Keratinocyte (primary cell): ENCODE measurements at regions not wholly inside any gene's neighbourhood (a gene's known extent, or its start where the extent isn't known, plus 50 kb on each side); places are given as distances from the start of the nearest gene placed in this dataset.

Experiments used
- DNase-seq: peaks from one replicate; pipeline ENCODE4 v3.0.0-alpha.2; 2011; ENCODE audit warnings: low read depth, missing footprints, low spot score
- FAIRE-seq: peaks from 2 replicates; lab custom pipeline; 2011; peaks lifted over from hg19 to GRCh38; lab: Jason Lieb, UNC
- H2AFZ ChIP-seq: 2 replicates; pipeline ENCODE4 v1.6.0; 2012; ENCODE audit warnings: low read length, control low read depth, inconsistent platforms; ENCODE audit not compliant: control insufficient read depth
- H3K27ac ChIP-seq: 2 replicates; pipeline ENCODE4 v1.5.1; 2011; ENCODE audit warnings: low read length; ENCODE audit not compliant: control insufficient read depth, insufficient read depth
- H3K27me3 ChIP-seq: 3 replicates; pipeline ENCODE4 v1.6.0; 2011; ENCODE audit warnings: low read length; ENCODE audit not compliant: control insufficient read depth, insufficient read depth; ENCODE audit errors: extremely low read depth
- H3K36me3 ChIP-seq, 2 experiments: 2 replicates in 1 of 2; 3 replicates in 1 of 2; pipeline ENCODE4 v1.5.1; 2011; ENCODE audit warnings: low read length in 2 of 2, mild to moderate bottlenecking in 1 of 2; ENCODE audit not compliant: control insufficient read depth in 2 of 2, insufficient read depth in 2 of 2; ENCODE audit errors: extremely low read depth in 1 of 2
- H3K4me1 ChIP-seq: 3 replicates; pipeline ENCODE4 v1.5.1; 2011; ENCODE audit warnings: low read length; ENCODE audit not compliant: control insufficient read depth, insufficient read depth; ENCODE audit errors: extremely low read depth
- H3K4me2 ChIP-seq: 3 replicates; pipeline ENCODE4 v1.6.0; 2011; ENCODE audit warnings: low read depth, low read length; ENCODE audit not compliant: control insufficient read depth, insufficient read depth; ENCODE audit errors: extremely low read depth
- H3K4me3 ChIP-seq, 3 experiments: fragments of 200-600 bp in 1 of 3; sonication (generic) in 1 of 3; 2 replicates in 2 of 3; 3 replicates in 1 of 3; pipeline ENCODE4 v1.5.1; 2011 to 2016; ENCODE audit warnings: low read length in 3 of 3, mild to moderate bottlenecking in 3 of 3, control low read depth in 2 of 3, inconsistent platforms in 1 of 3, low read depth in 1 of 3, mixed read lengths in 1 of 3, mixed run types in 1 of 3, moderate library complexity in 1 of 3; ENCODE audit not compliant: control insufficient read depth in 2 of 3, insufficient read depth in 2 of 3; ENCODE audit errors: extremely low read depth in 1 of 3
- H3K79me2 ChIP-seq: 2 replicates; pipeline ENCODE4 v1.6.0; 2012; ENCODE audit warnings: low read length; ENCODE audit not compliant: control insufficient read depth, insufficient read depth
- H3K9ac ChIP-seq: 3 replicates; pipeline ENCODE4 v1.6.0; 2011; ENCODE audit warnings: low read length; ENCODE audit not compliant: control insufficient read depth, insufficient read depth; ENCODE audit errors: extremely low read depth
- H3K9me1 ChIP-seq: 3 replicates; pipeline ENCODE4 v1.6.0; 2011; ENCODE audit warnings: low read length; ENCODE audit not compliant: control insufficient read depth, insufficient read depth; ENCODE audit errors: extremely low read depth
- H3K9me3 ChIP-seq: 2 replicates; pipeline ENCODE4 v1.5.1; 2012; ENCODE audit warnings: low read depth, low read length; ENCODE audit not compliant: control insufficient read depth
- H4K20me1 ChIP-seq: 3 replicates; pipeline ENCODE4 v1.6.0; 2011; ENCODE audit warnings: low read length; ENCODE audit not compliant: control insufficient read depth, insufficient read depth; ENCODE audit errors: extremely low read depth
- CTCF ChIP-seq, 3 experiments: IDR thresholded peaks in 1 of 3; conservative IDR thresholded peaks in 1 of 3; optimal IDR thresholded peaks in 1 of 3; 2 replicates in 2 of 3; 3 replicates in 1 of 3; pipeline versions ENCODE3 to v1.5.1; 2011; ENCODE audit warnings: low read length in 3 of 3, mild to moderate bottlenecking in 3 of 3, moderate library complexity in 2 of 3, control low read depth in 1 of 3, inconsistent platforms in 1 of 3; ENCODE audit not compliant: insufficient read depth in 2 of 3; ENCODE audit errors: extremely low read depth in 1 of 3
- EZH2 ChIP-seq: IDR thresholded peaks from one replicate; pipeline ENCODE4 v1.6.1; 2012; ENCODE audit warnings: inconsistent platforms, mild to moderate bottlenecking, low read length, moderate library complexity
- dilution Hi-C: fragments of 300-500 bp; cut with MboI; formaldehyde crosslinking; loops from one replicate; pipeline ENCODE4 v1.7.0; 2020; ENCODE audit warnings: low sequenced_read_pairs; ENCODE audit not compliant: extremely low pct_ligation_motif_present

- Histone ChIP-seq H3K4me2 (no peak overlapping the region), H3K4me3 (no peak overlapping the region), H2AFZ (no peak overlapping the region), H3K36me3 (no peaks in the 10 kb centered on the region), H3K9me1 (no peaks in the 10 kb centered on the region), H3K27ac (no peak overlapping the region), H3K9ac (no peak overlapping the region), H3K9me3 (no peaks in the 10 kb centered on the region), H3K27me3 (no peaks in the 10 kb centered on the region), H3K4me1 (peaks cover 18% of the 10 kb centered on the region), H3K79me2 (no peaks in the 10 kb centered on the region), H4K20me1 (no peaks in the 10 kb centered on the region)
- dilution Hi-C loops: no loop called here
- TF ChIP-seq EZH2 (no peak), CTCF (optimal IDR thresholded peaks at IDR 0.05 in 1 of 3, IDR thresholded peaks at IDR 0.05 in 1 of 3, conservative IDR thresholded peaks at IDR 0.05 in 1 of 3; ENCODE audit: extremely low read depth in 1 of 3, insufficient read depth in 2 of 3, low read length in 3 of 3) (no peak)
- FAIRE-seq (no peak), DNase-seq (no peak)
Measured at GRCh38 chr7:12968836-12969422, 281.5 kb downstream of the ARL4A start.

GRCh38 chr7:12970626-12971025, 283.2 kb downstream of the ARL4A start:
- TF ChIP-seq EZH2: no peak
- TF ChIP-seq CTCF (optimal IDR thresholded peaks at IDR 0.05 in 1 of 3, IDR thresholded peaks at IDR 0.05 in 1 of 3, conservative IDR thresholded peaks at IDR 0.05 in 1 of 3; ENCODE audit: extremely low read depth in 1 of 3, insufficient read depth in 2 of 3, low read length in 3 of 3): no peak
- no peaks in the 10 kb centered on the region for H3K9me1 ChIP-seq
- H4K20me1 ChIP-seq: no peaks in the 10 kb centered on the region
- peaks cover 4% of the 10 kb centered on the region for H3K4me1 ChIP-seq
- no peaks in the 10 kb centered on the region for H3K79me2 ChIP-seq
- H3K27me3 ChIP-seq: no peaks in the 10 kb centered on the region
- H3K4me2 ChIP-seq: no peak overlapping the region
- no peaks in the 10 kb centered on the region for H3K36me3 ChIP-seq
- no peak overlapping the region for H3K9ac ChIP-seq
- no peaks in the 10 kb centered on the region for H3K9me3 ChIP-seq
- no peak overlapping the region for H3K27ac ChIP-seq
- FAIRE-seq (no peak), DNase-seq (no peak)
- H2AFZ ChIP-seq: no peak overlapping the region
- H3K4me3 ChIP-seq: no peak overlapping the region
- dilution Hi-C loops: no loop called here
